GM12878 (cell line): ENCODE measurements at regions not wholly inside any gene's neighbourhood (a gene's known extent, or its start where the extent isn't known, plus 50 kb on each side); places are given as distances from the start of the nearest gene placed in this dataset.

ENCODE experiments used
- ATAC-seq: fragments of 200-7000 bp; cut with Tn5 transposase; 3 replicates; pipeline ENCODE4 v1.9.1; 2020; ENCODE audit warnings: mild to moderate bottlenecking, moderate library complexity
- BruUV-seq: library from RNA; stranded (reverse); fragments of 400-500 nt; replicated peaks from 2 replicates; lab custom pipeline; 2021; lab: Mats Ljungman, UMichigan
- CTCF ChIA-PET: fragments of 300-600 bp; sonication (Branson Sonifier 250); formaldehyde crosslinking; extraction: SDS; loops from one replicate; lab custom pipeline; 2021; ENCODE audit warnings: inconsistent platforms; lab: Yijun Ruan, JAX
- POLR2A ChIA-PET: fragments of 350-600 bp; formaldehyde crosslinking; extraction: SDS; loops from one replicate; lab custom pipeline; 2021; ENCODE audit warnings: inconsistent platforms; lab: Charles Lee
- RAD21 ChIA-PET: fragments of 300-600 bp; sonication (Branson Sonifier 250); formaldehyde crosslinking; loops from one replicate; lab custom pipeline; 2023; ENCODE audit warnings: antibody characterized with exemption; ENCODE audit not compliant: unreplicated experiment; lab: Charles Lee
- SMC1A ChIA-PET: fragments of 300-600 bp; sonication (Branson Sonifier 250); formaldehyde crosslinking; loops from one replicate; lab custom pipeline; 2023; ENCODE audit not compliant: unreplicated experiment, uncharacterized antibody; lab: Charles Lee
- DNase-seq: peaks from one replicate; pipeline ENCODE4 v3.0.0-alpha.2; 2011; ENCODE audit warnings: low read depth, low spot score
- FAIRE-seq: peaks from 3 replicates; lab custom pipeline; 2011; peaks lifted over from hg19 to GRCh38; lab: Jason Lieb, UNC
- H2AFZ ChIP-seq: 2 replicates; pipeline ENCODE4 v1.6.0; 2011; ENCODE audit warnings: low read depth, low read length, control low read depth; ENCODE audit not compliant: control insufficient read depth
- H3K27ac ChIP-seq: 2 replicates; pipeline ENCODE4 v1.5.1; 2011; ENCODE audit warnings: control low read depth; ENCODE audit not compliant: control insufficient read depth, insufficient read depth
- H3K27me3 ChIP-seq, 2 experiments: replicated peaks in 1 of 2; 2 replicates each; pipeline versions ENCODE4 v1.6.0 to v1.6.1; 2011; ENCODE audit warnings: low read length in 1 of 2; ENCODE audit not compliant: control insufficient read depth in 2 of 2, insufficient read depth in 2 of 2
- H3K36me3 ChIP-seq, 2 experiments: 2 replicates each; pipeline ENCODE4 v1.5.1; 2011; ENCODE audit warnings: low read length in 1 of 2; ENCODE audit not compliant: control insufficient read depth in 2 of 2, insufficient read depth in 2 of 2
- H3K4me1 ChIP-seq: 2 replicates; pipeline ENCODE4 v1.6.1; 2011; ENCODE audit warnings: mild to moderate bottlenecking, low read length, moderate library complexity, mixed read lengths; ENCODE audit not compliant: control insufficient read depth, insufficient read depth
- H3K4me2 ChIP-seq: 2 replicates; pipeline ENCODE4 v1.6.0; 2011; ENCODE audit warnings: control low read depth; ENCODE audit not compliant: control insufficient read depth, insufficient read depth
- H3K4me3 ChIP-seq: fragments of 200-600 bp; sonication (generic); 2 replicates; pipeline ENCODE4 v1.5.1; 2016
- H3K79me2 ChIP-seq: 2 replicates; pipeline ENCODE4 v1.6.0; 2011; ENCODE audit warnings: low read length; ENCODE audit not compliant: control insufficient read depth, insufficient read depth
- H3K9ac ChIP-seq: 2 replicates; pipeline ENCODE4 v1.8.0; 2011; ENCODE audit warnings: low read length, control low read depth, mixed read lengths; ENCODE audit not compliant: control insufficient read depth, insufficient read depth
- H3K9me3 ChIP-seq: replicated peaks from 3 replicates; pipeline ENCODE4 v1.5.1; 2011; ENCODE audit warnings: mild to moderate bottlenecking, low read length; ENCODE audit not compliant: control insufficient read depth, insufficient read depth
- H4K20me1 ChIP-seq: 2 replicates; pipeline ENCODE4 v1.6.0; 2011; ENCODE audit not compliant: control insufficient read depth, insufficient read depth
- BACH1 ChIP-seq: fragments of 450-650 bp; IDR thresholded peaks from 2 replicates; pipeline ENCODE4 v1.6.1; 2017; ENCODE audit warnings: mild to moderate bottlenecking, borderline replicate concordance
- CREM ChIP-seq: IDR thresholded peaks from 2 replicates; pipeline ENCODE4 v1.6.1; 2014; ENCODE audit warnings: antibody characterized with exemption, low read depth
- ESRRA ChIP-seq: IDR thresholded peaks from 2 replicates; pipeline ENCODE4 v1.6.1; 2012; ENCODE audit warnings: mild to moderate bottlenecking, low read length, improper control_type of control experiment
- GABPA ChIP-seq: IDR thresholded peaks from 2 replicates; pipeline ENCODE4 v1.6.1; 2014; ENCODE audit warnings: antibody characterized with exemption, low read depth, mild to moderate bottlenecking, inconsistent platforms
- HCFC1 ChIP-seq: fragments of 150-350 bp; IDR thresholded peaks from 2 replicates; pipeline ENCODE4 v1.6.1; 2014; ENCODE audit warnings: low read length
- HDAC2 ChIP-seq: fragments of 200-600 bp; sonication (generic); IDR thresholded peaks from 2 replicates; pipeline ENCODE4 v1.6.1; 2017
- HDGF ChIP-seq: fragments of 450-650 bp; IDR thresholded peaks from 2 replicates; pipeline ENCODE4 v1.6.1; 2016; ENCODE audit warnings: antibody characterized with exemption
- MEF2A ChIP-seq: IDR thresholded peaks from 2 replicates; pipeline ENCODE4 v1.6.1; 2011; ENCODE audit warnings: low read depth, mild to moderate bottlenecking, low read length, moderate library complexity; ENCODE audit not compliant: insufficient read depth
- MXI1 ChIP-seq: fragments of 150-350 bp; IDR thresholded peaks from 2 replicates; pipeline ENCODE4 v1.6.1; 2011; ENCODE audit warnings: low read depth, mild to moderate bottlenecking, inconsistent platforms, low read length, improper control_type of control experiment
- MYB ChIP-seq: fragments of 150-350 bp; IDR thresholded peaks from 2 replicates; pipeline ENCODE4 v1.6.1; 2014; ENCODE audit warnings: mild to moderate bottlenecking, low read depth, low read length, borderline replicate concordance
- NR2C1 ChIP-seq: fragments of 450-650 bp; IDR thresholded peaks from 2 replicates; pipeline ENCODE4 v1.6.1; 2017; ENCODE audit warnings: antibody characterized with exemption, mild to moderate bottlenecking, moderate library complexity
- PAX8 ChIP-seq: fragments of 450-650 bp; IDR thresholded peaks from 2 replicates; pipeline ENCODE4 v1.6.1; 2017; ENCODE audit warnings: mild to moderate bottlenecking, moderate library complexity
- STAT1 ChIP-seq: fragments of 450-650 bp; conservative IDR thresholded peaks from 2 replicates; pipeline ENCODE4 v1.6.1; 2014; ENCODE audit warnings: antibody characterized with exemption, mild to moderate bottlenecking
- SUZ12 ChIP-seq: fragments of 200-600 bp; sonication (generic); IDR thresholded peaks from one replicate; pipeline ENCODE4 v1.6.1; 2018; ENCODE audit warnings: antibody characterized with exemption, mild to moderate bottlenecking; ENCODE audit not compliant: unreplicated experiment
- ZNF207 ChIP-seq: fragments of 450-650 bp; IDR thresholded peaks from 2 replicates; pipeline ENCODE4 v1.6.1; 2014; ENCODE audit warnings: antibody characterized with exemption, mild to moderate bottlenecking, borderline replicate concordance
- ZNF217 ChIP-seq: fragments of 450-650 bp; IDR thresholded peaks from 2 replicates; pipeline ENCODE4 v1.6.1; 2017; ENCODE audit warnings: antibody characterized with exemption, mild to moderate bottlenecking
- ZNF592 ChIP-seq: fragments of 450-650 bp; IDR thresholded peaks from 2 replicates; pipeline ENCODE4 v1.6.1; 2017; ENCODE audit warnings: mild to moderate bottlenecking, moderate library complexity
- WGBS: methylation state at CpG from one replicate; pipeline ENCODE4 v1.1.6; 2016; ENCODE audit warnings: low lambda C conversion rate; ENCODE audit not compliant: insufficient replicate concordance, insufficient coverage; ENCODE audit errors: missing lambda C conversion rate; 5-methylcytosine and 5-hydroxymethylcytosine counted together
- in situ Hi-C: fragments of 300-500 bp; cut with MboI; formaldehyde crosslinking; loops from 9 replicates; pipeline ENCODE4 v1.14.3; 2018; ENCODE audit warnings: mixed read lengths
- intact Hi-C: fragments of 100-400 bp; cut with micrococcal nuclease; formaldehyde crosslinking; loops from one replicate; pipeline ENCODE4 v1.14.2; 2022; ENCODE audit not compliant: unreplicated experiment

- Histone ChIP-seq H3K9me3 (no peaks in the 10 kb centered on the region), H3K4me3 (no peak overlapping the region), H3K79me2 (no peaks in the 10 kb centered on the region), H3K4me2 (no peak overlapping the region), H3K27ac (no peak overlapping the region), H3K4me1 (no peaks in the 10 kb centered on the region), H2AFZ (no peak overlapping the region), H3K27me3 (no peaks in the 10 kb centered on the region), H4K20me1 (no peaks in the 10 kb centered on the region), H3K36me3 (no peaks in the 10 kb centered on the region), H3K9ac (no peak overlapping the region)
- DNase-seq, result no peak
- FAIRE-seq, result no peak
- no peak for ATAC-seq
- in situ Hi-C loops, result no loop called here
- 47% methylated on average over 7 of the region's 7 CpGs for WGBS
- SMC1A ChIA-PET, result no interaction called here
- BruUV-seq, result no TSS peak
- intact Hi-C loops, result no loop called here
- RAD21 ChIA-PET, result no interaction called here
- POLR2A ChIA-PET, result no interaction called here
- TF ChIP-seq PAX8, result no peak
- TF ChIP-seq MXI1, result no peak
- no peak for TF ChIP-seq SUZ12
- TF ChIP-seq HDAC2, result no peak
- no peak for TF ChIP-seq STAT1
- CTCF ChIA-PET, result no interaction called here
Measured at GRCh38 chr1:8242498-8242897, 75.4 kb upstream of the SLC45A1 start.

- ChIA-PET CTCF (interaction anchor here (0.6 kb wide), 1 partner anchor 75 kb away, joined by 3 read pairs; no protein-coding TSS in a partner anchor), POLR2A (interaction anchor here (0.7 kb wide), 1 partner anchor 167 kb away, joined by 3 read pairs; no protein-coding TSS in a partner anchor), SMC1A (no interaction called here), RAD21 (no interaction called here)
- no peak for DNase-seq
- Histone ChIP-seq H3K9me3 (no peaks in the 10 kb centered on the region), H3K79me2 (no peaks in the 10 kb centered on the region), H3K4me1 (no peaks in the 10 kb centered on the region), H3K36me3 (no peaks in the 10 kb centered on the region), H3K4me3 (no peak overlapping the region), H3K4me2 (no peak overlapping the region), H4K20me1 (no peaks in the 10 kb centered on the region), H3K9ac (no peak overlapping the region), H2AFZ (no peak overlapping the region), H3K27me3 (no peaks in the 10 kb centered on the region), H3K27ac (no peak overlapping the region)
- BruUV-seq, result no TSS peak
- intact Hi-C loops, result no loop called here
- FAIRE-seq, result no peak
- in situ Hi-C loops, result no loop called here
- WGBS, result 73% methylated on average over 14 of the region's 14 CpGs
- no peak for ATAC-seq
- TF ChIP-seq NR2C1, result no peak
- no peak for TF ChIP-seq MYB
- TF ChIP-seq BACH1, result no peak
- no peak for TF ChIP-seq HCFC1
- TF ChIP-seq MEF2A, result no peak
- TF ChIP-seq ZNF207, result no peak
- TF ChIP-seq GABPA, result no peak
- no peak for TF ChIP-seq ZNF217
- no peak for TF ChIP-seq CREM
- no peak for TF ChIP-seq ESRRA
- TF ChIP-seq ZNF592, result no peak
- TF ChIP-seq HDGF, result no peak
Measured at GRCh38 chr1:8241417-8242014, 76.4 kb upstream of the SLC45A1 start.
